ENCODE measurements at regions not wholly inside any gene's neighbourhood (a gene's known extent, or its start where the extent isn't known, plus 50 kb on each side); places are given as distances from the start of the nearest gene placed in this dataset.

GRCh38 chrX:22577181-22577580, 304.5 kb downstream of the CBLL2 start:
- no peak overlapping the region for H3K4me3 ChIP-seq (ENCODE audit: insufficient read depth, low read depth, low read length)
- no peaks in the 10 kb centered on the region for H3K27me3 ChIP-seq (ENCODE audit: insufficient read depth, low read length)
- H3K4me2 ChIP-seq (ENCODE audit: low read length), result peak overlapping the region; percentile 61
- peak overlapping the region; percentile 49 for H3K9ac ChIP-seq (ENCODE audit: low read length)
- no peaks in the 10 kb centered on the region for H3K9me3 ChIP-seq (ENCODE audit: insufficient read depth, low read depth, low read length)
- peak overlapping the region; percentile 73 for H3K27ac ChIP-seq (ENCODE audit: low read depth, low read length)
- H3K4me3 Mint-ChIP-seq (ENCODE audit: unreplicated experiment), result no peak overlapping the region
- H3K79me2 ChIP-seq (ENCODE audit: insufficient read depth, low read length), result no peaks in the 10 kb centered on the region
- no peaks in the 10 kb centered on the region for H3K27me3 Mint-ChIP-seq (ENCODE audit: low read depth, unreplicated experiment)
- no peak overlapping the region for H2AFZ ChIP-seq (ENCODE audit: low read depth, low read length)
- no peaks in the 10 kb centered on the region for H3K9me3 Mint-ChIP-seq (ENCODE audit: unreplicated experiment)
- TF ChIP-seq CTCF (IDR thresholded peaks at IDR 0.05; ENCODE audit: insufficient read depth, low read depth, low read length), result no peak
- no peak for TF ChIP-seq EZH2 (IDR thresholded peaks at IDR 0.05; ENCODE audit: insufficient read depth, low read length)
- H3K36me3 ChIP-seq (ENCODE audit: insufficient read depth, low read length), result no peaks in the 10 kb centered on the region
- peaks cover 3% of the 10 kb centered on the region for H3K4me1 ChIP-seq (ENCODE audit: insufficient read depth, low read length)
- H3K27ac Mint-ChIP-seq (ENCODE audit: unreplicated experiment), result peak overlapping the region; percentile 58
- peak; percentile 75 for FAIRE-seq
- peak; percentile 69 for DNase-seq (ENCODE audit: low read depth)
- H3K36me3 Mint-ChIP-seq (ENCODE audit: low read depth, unreplicated experiment), result no peaks in the 10 kb centered on the region
- H4K20me1 ChIP-seq (ENCODE audit: insufficient read depth, low read length), result no peaks in the 10 kb centered on the region
- H3K4me1 Mint-ChIP-seq (ENCODE audit: low read depth, unreplicated experiment), result peaks cover 7% of the 10 kb centered on the region

GRCh38 chrX:22585831-22586230, 313.1 kb downstream of the CBLL2 start:
- no peak overlapping the region for H3K4me2 ChIP-seq (ENCODE audit: low read length)
- no peaks in the 10 kb centered on the region for H3K4me1 ChIP-seq (ENCODE audit: insufficient read depth, low read length)
- H3K36me3 ChIP-seq (ENCODE audit: insufficient read depth, low read length), result no peaks in the 10 kb centered on the region
- H3K27ac Mint-ChIP-seq (ENCODE audit: unreplicated experiment), result no peak overlapping the region
- TF ChIP-seq CTCF (IDR thresholded peaks at IDR 0.05; ENCODE audit: insufficient read depth, low read depth, low read length) (no peak), EZH2 (IDR thresholded peaks at IDR 0.05; ENCODE audit: insufficient read depth, low read length) (no peak)
- no peak overlapping the region for H2AFZ ChIP-seq (ENCODE audit: low read depth, low read length)
- H3K27ac ChIP-seq (ENCODE audit: low read depth, low read length), result no peak overlapping the region
- H3K4me3 ChIP-seq (ENCODE audit: insufficient read depth, low read depth, low read length), result no peak overlapping the region
- H4K20me1 ChIP-seq (ENCODE audit: insufficient read depth, low read length), result no peaks in the 10 kb centered on the region
- H3K27me3 ChIP-seq (ENCODE audit: insufficient read depth, low read length), result no peaks in the 10 kb centered on the region
- H3K4me1 Mint-ChIP-seq (ENCODE audit: low read depth, unreplicated experiment), result no peaks in the 10 kb centered on the region
- no peak overlapping the region for H3K9ac ChIP-seq (ENCODE audit: low read length)
- no peak for DNase-seq (ENCODE audit: low read depth)
- FAIRE-seq, result no peak
- no peaks in the 10 kb centered on the region for H3K9me3 Mint-ChIP-seq (ENCODE audit: unreplicated experiment)
- H3K9me3 ChIP-seq (ENCODE audit: insufficient read depth, low read depth, low read length), result no peaks in the 10 kb centered on the region
- H3K27me3 Mint-ChIP-seq (ENCODE audit: low read depth, unreplicated experiment), result no peaks in the 10 kb centered on the region
- no peaks in the 10 kb centered on the region for H3K79me2 ChIP-seq (ENCODE audit: insufficient read depth, low read length)
- no peaks in the 10 kb centered on the region for H3K36me3 Mint-ChIP-seq (ENCODE audit: low read depth, unreplicated experiment)
- H3K4me3 Mint-ChIP-seq (ENCODE audit: unreplicated experiment), result no peak overlapping the region

GRCh38 chrX:22589845-22590244, 317.1 kb downstream of the CBLL2 start:
- Histone ChIP-seq H3K9ac (ENCODE audit: low read length) (no peak overlapping the region), H3K4me1 (ENCODE audit: insufficient read depth, low read length) (no peaks in the 10 kb centered on the region), H3K27me3 (ENCODE audit: insufficient read depth, low read length) (no peaks in the 10 kb centered on the region), H4K20me1 (ENCODE audit: insufficient read depth, low read length) (no peaks in the 10 kb centered on the region), H3K4me3 (ENCODE audit: insufficient read depth, low read depth, low read length) (no peak overlapping the region), H2AFZ (ENCODE audit: low read depth, low read length) (no peak overlapping the region), H3K36me3 (ENCODE audit: insufficient read depth, low read length) (no peaks in the 10 kb centered on the region), H3K79me2 (ENCODE audit: insufficient read depth, low read length) (no peaks in the 10 kb centered on the region), H3K4me2 (ENCODE audit: low read length) (no peak overlapping the region), H3K9me3 (ENCODE audit: insufficient read depth, low read depth, low read length) (no peaks in the 10 kb centered on the region), H3K27ac (ENCODE audit: low read depth, low read length) (no peak overlapping the region)
- FAIRE-seq (peak; percentile 23), DNase-seq (ENCODE audit: low read depth) (no peak)
- no peaks in the 10 kb centered on the region for H3K9me3 Mint-ChIP-seq (ENCODE audit: unreplicated experiment)
- no peak overlapping the region for H3K27ac Mint-ChIP-seq (ENCODE audit: unreplicated experiment)
- TF ChIP-seq CTCF (IDR thresholded peaks at IDR 0.05; ENCODE audit: insufficient read depth, low read depth, low read length) (no peak), EZH2 (IDR thresholded peaks at IDR 0.05; ENCODE audit: insufficient read depth, low read length) (no peak)
- H3K36me3 Mint-ChIP-seq (ENCODE audit: low read depth, unreplicated experiment), result no peaks in the 10 kb centered on the region
- H3K27me3 Mint-ChIP-seq (ENCODE audit: low read depth, unreplicated experiment), result no peaks in the 10 kb centered on the region
- no peaks in the 10 kb centered on the region for H3K4me1 Mint-ChIP-seq (ENCODE audit: low read depth, unreplicated experiment)
- no peak overlapping the region for H3K4me3 Mint-ChIP-seq (ENCODE audit: unreplicated experiment)

All from astrocyte (in vitro differentiated cells and primary cell).